Sigmoid colon (tissue), 3 donors: ENCODE measurements at regions not wholly inside any gene's neighbourhood (a gene's known extent, or its start where the extent isn't known, plus 50 kb on each side); places are given as distances from the start of the nearest gene placed in this dataset.

Experiments
- CTCF ChIP-seq, 4 experiments: fragments of 450-650 bp in 3 of 4; fragments of 200-600 bp in 1 of 4; IDR thresholded peaks; one replicate each; pipeline ENCODE4 v1.5.1; 2016 to 2019; ENCODE audit warnings: antibody characterized with exemption in 4 of 4, mild to moderate bottlenecking in 3 of 4, moderate library complexity in 2 of 4
- POLR2A ChIP-seq, 2 donors: fragments of 450-650 bp; IDR thresholded peaks; one replicate each; pipeline ENCODE4 v1.6.1; 2016; ENCODE audit warnings: antibody characterized with exemption in 2 of 2, mild to moderate bottlenecking in 2 of 2, moderate library complexity in 2 of 2

GRCh38 chr3:72539856-72540255, 308.4 kb downstream of the SHQ1 start:
- TF ChIP-seq POLR2A (IDR thresholded peaks at IDR 0.05): no peak
- TF ChIP-seq CTCF (IDR thresholded peaks at IDR 0.05): no peak
